ENCODE measurements at regions not wholly inside any gene's neighbourhood (a gene's known extent, or its start where the extent isn't known, plus 50 kb on each side); places are given as distances from the start of the nearest gene placed in this dataset.

- Histone ChIP-seq H3F3A (ENCODE audit: insufficient read depth) (no peaks in the 10 kb centered on the region), H3K9me2 (ENCODE audit: insufficient read depth) (no peaks in the 10 kb centered on the region), H2AFZ (no peak overlapping the region), H3K4me1 (ENCODE audit: insufficient read depth) (no peaks in the 10 kb centered on the region), H3K9ac (no peak overlapping the region), H3K27ac (no peak overlapping the region), H4K20me1 (ENCODE audit: insufficient read depth) (no peaks in the 10 kb centered on the region), H3K9me3 (ENCODE audit: low read depth) (peaks cover 9% of the 10 kb centered on the region), H3K36me3 (ENCODE audit: low read depth) (no peaks in the 10 kb centered on the region), H3K4me2 (ENCODE audit: unreplicated experiment) (no peak overlapping the region), H3K27me3 (replicated peaks; ENCODE audit: insufficient read depth) (no peaks in the 10 kb centered on the region), H3K4me3 (no peak overlapping the region), H3K79me2 (ENCODE audit: insufficient read depth) (no peaks in the 10 kb centered on the region)
- in situ Hi-C loops (cut with MboI) = no loop called here
- no peak for DNase-seq
- TF ChIP-seq EZH2 (IDR thresholded peaks at IDR 0.05; ENCODE audit: insufficient read depth, poor library complexity, severe bottlenecking) = no peak
- TF ChIP-seq EZH2phosphoT487 (IDR thresholded peaks at IDR 0.05; ENCODE audit: insufficient read depth, low read depth) = no peak
- WGBS, 2 experiments (ENCODE audit: low coverage in 1 of 2, low lambda C conversion rate in 2 of 2, missing lambda C conversion rate in 2 of 2) = 26 to 37% methylated on average over 2 of the region's 2 CpGs
Measured at GRCh38 chr13:104074326-104074725, 1008.1 kb upstream of the SLC10A2 start.

- H3K79me2 ChIP-seq (ENCODE audit: insufficient read depth) = no peaks in the 10 kb centered on the region
- no peaks in the 10 kb centered on the region for H3K27me3 ChIP-seq (replicated peaks; ENCODE audit: insufficient read depth)
- no peak overlapping the region for H3K4me3 ChIP-seq
- H3K9me3 ChIP-seq (ENCODE audit: low read depth) = peaks cover 3% of the 10 kb centered on the region
- no peaks in the 10 kb centered on the region for H3F3A ChIP-seq (ENCODE audit: insufficient read depth)
- no peaks in the 10 kb centered on the region for H3K36me3 ChIP-seq (ENCODE audit: low read depth)
- H3K27ac ChIP-seq = no peak overlapping the region
- no peak overlapping the region for H3K4me2 ChIP-seq (ENCODE audit: unreplicated experiment)
- H3K9ac ChIP-seq = no peak overlapping the region
- DNase-seq = no peak
- no peak for TF ChIP-seq EZH2 (IDR thresholded peaks at IDR 0.05; ENCODE audit: insufficient read depth, poor library complexity, severe bottlenecking)
- no peak for TF ChIP-seq EZH2phosphoT487 (IDR thresholded peaks at IDR 0.05; ENCODE audit: insufficient read depth, low read depth)
- no peaks in the 10 kb centered on the region for H3K4me1 ChIP-seq (ENCODE audit: insufficient read depth)
- no peak overlapping the region for H2AFZ ChIP-seq
- no peaks in the 10 kb centered on the region for H3K9me2 ChIP-seq (ENCODE audit: insufficient read depth)
- in situ Hi-C loops (cut with MboI) = no loop called here
- WGBS, 2 experiments (ENCODE audit: low coverage in 1 of 2, low lambda C conversion rate in 2 of 2, missing lambda C conversion rate in 2 of 2) = 23 to 33% methylated on average over 2 of the region's 2 CpGs
- no peaks in the 10 kb centered on the region for H4K20me1 ChIP-seq (ENCODE audit: insufficient read depth)
Measured at GRCh38 chr13:104071806-104072205, 1005.6 kb upstream of the SLC10A2 start.

GRCh38 chr13:104065328-104065727 is 999.1 kb upstream of the SLC10A2 start:
- 9 to 21% methylated on average over 2 of the region's 2 CpGs for WGBS, 2 experiments (ENCODE audit: low coverage in 1 of 2, low lambda C conversion rate in 2 of 2, missing lambda C conversion rate in 2 of 2)
- Histone ChIP-seq H3K9me2 (ENCODE audit: insufficient read depth) (no peaks in the 10 kb centered on the region), H3K9me3 (ENCODE audit: low read depth) (no peaks in the 10 kb centered on the region), H3F3A (ENCODE audit: insufficient read depth) (no peaks in the 10 kb centered on the region), H2AFZ (no peak overlapping the region), H3K27ac (no peak overlapping the region), H3K27me3 (replicated peaks; ENCODE audit: insufficient read depth) (no peaks in the 10 kb centered on the region), H3K4me1 (ENCODE audit: insufficient read depth) (no peaks in the 10 kb centered on the region), H4K20me1 (ENCODE audit: insufficient read depth) (no peaks in the 10 kb centered on the region), H3K79me2 (ENCODE audit: insufficient read depth) (no peaks in the 10 kb centered on the region), H3K4me2 (ENCODE audit: unreplicated experiment) (no peak overlapping the region), H3K36me3 (ENCODE audit: low read depth) (no peaks in the 10 kb centered on the region), H3K9ac (no peak overlapping the region), H3K4me3 (no peak overlapping the region)
- DNase-seq = no peak
- in situ Hi-C loops (cut with MboI) = no loop called here
- TF ChIP-seq EZH2 (IDR thresholded peaks at IDR 0.05; ENCODE audit: insufficient read depth, poor library complexity, severe bottlenecking) (no peak), EZH2phosphoT487 (IDR thresholded peaks at IDR 0.05; ENCODE audit: insufficient read depth, low read depth) (no peak)

GRCh38 chr13:104057861-104058260 is 991.6 kb upstream of the SLC10A2 start:
- Histone ChIP-seq H3K36me3 (ENCODE audit: low read depth) (no peaks in the 10 kb centered on the region), H3K27ac (no peak overlapping the region), H3F3A (ENCODE audit: insufficient read depth) (no peaks in the 10 kb centered on the region), H3K9ac (no peak overlapping the region), H3K4me3 (no peak overlapping the region), H3K9me3 (ENCODE audit: low read depth) (no peaks in the 10 kb centered on the region), H4K20me1 (ENCODE audit: insufficient read depth) (no peaks in the 10 kb centered on the region), H3K9me2 (ENCODE audit: insufficient read depth) (no peaks in the 10 kb centered on the region), H2AFZ (no peak overlapping the region), H3K27me3 (replicated peaks; ENCODE audit: insufficient read depth) (no peaks in the 10 kb centered on the region), H3K4me2 (ENCODE audit: unreplicated experiment) (no peak overlapping the region), H3K79me2 (ENCODE audit: insufficient read depth) (no peaks in the 10 kb centered on the region), H3K4me1 (ENCODE audit: insufficient read depth) (no peaks in the 10 kb centered on the region)
- in situ Hi-C loops (cut with MboI) = no loop called here
- TF ChIP-seq EZH2phosphoT487 (IDR thresholded peaks at IDR 0.05; ENCODE audit: insufficient read depth, low read depth) (no peak), EZH2 (IDR thresholded peaks at IDR 0.05; ENCODE audit: insufficient read depth, poor library complexity, severe bottlenecking) (no peak)
- WGBS, 2 experiments (ENCODE audit: low coverage in 1 of 2, low lambda C conversion rate in 2 of 2, missing lambda C conversion rate in 2 of 2) = 50 to 51% methylated on average over 4 of the region's 4 CpGs
- no peak for DNase-seq

- in situ Hi-C loops (cut with MboI) = no loop called here
- Histone ChIP-seq H2AFZ (no peak overlapping the region), H3K36me3 (ENCODE audit: low read depth) (no peaks in the 10 kb centered on the region), H3K4me1 (ENCODE audit: insufficient read depth) (no peaks in the 10 kb centered on the region), H3K9me2 (ENCODE audit: insufficient read depth) (no peaks in the 10 kb centered on the region), H3F3A (ENCODE audit: insufficient read depth) (no peaks in the 10 kb centered on the region), H3K4me3 (no peak overlapping the region), H3K27ac (no peak overlapping the region), H3K27me3 (replicated peaks; ENCODE audit: insufficient read depth) (no peaks in the 10 kb centered on the region), H4K20me1 (ENCODE audit: insufficient read depth) (no peaks in the 10 kb centered on the region), H3K4me2 (ENCODE audit: unreplicated experiment) (no peak overlapping the region), H3K79me2 (ENCODE audit: insufficient read depth) (no peaks in the 10 kb centered on the region), H3K9me3 (ENCODE audit: low read depth) (no peaks in the 10 kb centered on the region), H3K9ac (no peak overlapping the region)
- no peak for DNase-seq
- TF ChIP-seq EZH2 (IDR thresholded peaks at IDR 0.05; ENCODE audit: insufficient read depth, poor library complexity, severe bottlenecking) = no peak
- no peak for TF ChIP-seq EZH2phosphoT487 (IDR thresholded peaks at IDR 0.05; ENCODE audit: insufficient read depth, low read depth)
- 8% methylated on average over 1 of the region's 1 CpG for WGBS, 2 experiments (ENCODE audit: low coverage in 1 of 2, low lambda C conversion rate in 2 of 2, missing lambda C conversion rate in 2 of 2)
Measured at GRCh38 chr13:104045907-104046306, 979.7 kb upstream of the SLC10A2 start.
